ENCODE measurements at regions not wholly inside any gene's neighbourhood (a gene's known extent, or its start where the extent isn't known, plus 50 kb on each side); places are given as distances from the start of the nearest gene placed in this dataset.
"Not testable (repeated sequence)": the region's sequence is repeated elsewhere in the genome, so short reads cannot be mapped to it uniquely, and the experiment has no call there.

GRCh38 chr9:74173284-74173683 lies 323.9 kb upstream of the RORB start:
- Mint-ChIP-seq H3K27me3 (no peaks in the 10 kb centered on the region), H3K4me3 (no peak overlapping the region), H3K36me3 (no peaks in the 10 kb centered on the region), H3K9me3 (no peaks in the 10 kb centered on the region), H3K4me1 (no peaks in the 10 kb centered on the region), H3K27ac (no peak overlapping the region)
- no peak for DNase-seq

GRCh38 chr9:74197771-74198170 lies 299.4 kb upstream of the RORB start:
- not testable (repeated sequence) for H3K4me3 Mint-ChIP-seq, H3K4me1 Mint-ChIP-seq, H3K27ac Mint-ChIP-seq, DNase-seq, H3K27me3 Mint-ChIP-seq, H3K9me3 Mint-ChIP-seq, H3K36me3 Mint-ChIP-seq

- Mint-ChIP-seq H3K4me1 (no peaks in the 10 kb centered on the region), H3K27me3 (no peaks in the 10 kb centered on the region)
Measured at GRCh38 chr9:74205056-74205455, 292.1 kb upstream of the RORB start.

GRCh38 chr9:74218385-74219063 lies 278.6 kb upstream of the RORB start:
- Mint-ChIP-seq H3K27me3 (no peaks in the 10 kb centered on the region), H3K4me3 (no peak overlapping the region), H3K36me3 (no peaks in the 10 kb centered on the region), H3K9me3 (peaks cover 1% of the 10 kb centered on the region), H3K4me1 (no peaks in the 10 kb centered on the region), H3K27ac (no peak overlapping the region)
- no peak for DNase-seq

More at GRCh38 chr9:74205056-74205455, 292.1 kb upstream of the RORB start:
- no peak overlapping the region for H3K4me3 Mint-ChIP-seq
- no peak for DNase-seq
- no peaks in the 10 kb centered on the region for H3K36me3 Mint-ChIP-seq
- no peak overlapping the region for H3K27ac Mint-ChIP-seq
- no peaks in the 10 kb centered on the region for H3K9me3 Mint-ChIP-seq

GRCh38 chr9:74220327-74220726 lies 276.8 kb upstream of the RORB start:
- no peak overlapping the region for H3K4me3 Mint-ChIP-seq
- no peaks in the 10 kb centered on the region for H3K27me3 Mint-ChIP-seq
- DNase-seq, result no peak
- H3K27ac Mint-ChIP-seq, result no peak overlapping the region
- H3K4me1 Mint-ChIP-seq, result no peaks in the 10 kb centered on the region
- peaks cover 2% of the 10 kb centered on the region for H3K9me3 Mint-ChIP-seq
- H3K36me3 Mint-ChIP-seq, result no peaks in the 10 kb centered on the region

GRCh38 chr9:74236857-74237256 lies 260.3 kb upstream of the RORB start:
- no peaks in the 10 kb centered on the region for H3K4me1 Mint-ChIP-seq

GRCh38 chr9:74245866-74246497 lies 251.2 kb upstream of the RORB start:
- no peaks in the 10 kb centered on the region for H3K27me3 Mint-ChIP-seq
- no peak overlapping the region for H3K27ac Mint-ChIP-seq
- peaks cover 4% of the 10 kb centered on the region for H3K9me3 Mint-ChIP-seq
- no peaks in the 10 kb centered on the region for H3K36me3 Mint-ChIP-seq
- no peak overlapping the region for H3K4me3 Mint-ChIP-seq
- no peak for DNase-seq
- no peaks in the 10 kb centered on the region for H3K4me1 Mint-ChIP-seq

More at GRCh38 chr9:74236857-74237256, 260.3 kb upstream of the RORB start:
- H3K36me3 Mint-ChIP-seq, result no peaks in the 10 kb centered on the region
- H3K27ac Mint-ChIP-seq, result no peak overlapping the region
- no peak overlapping the region for H3K4me3 Mint-ChIP-seq
- no peaks in the 10 kb centered on the region for H3K27me3 Mint-ChIP-seq
- H3K9me3 Mint-ChIP-seq, result peaks cover 5% of the 10 kb centered on the region
- no peak for DNase-seq

- Mint-ChIP-seq H3K36me3 (no peaks in the 10 kb centered on the region), H3K4me1 (no peaks in the 10 kb centered on the region), H3K4me3 (no peak overlapping the region), H3K27me3 (no peaks in the 10 kb centered on the region), H3K9me3 (no peaks in the 10 kb centered on the region), H3K27ac (no peak overlapping the region)
- no peak for DNase-seq
Measured at GRCh38 chr9:74255489-74255984, 241.6 kb upstream of the RORB start.

GRCh38 chr9:74275872-74276508 lies 221.1 kb upstream of the RORB start:
- Mint-ChIP-seq H3K9me3 (no peaks in the 10 kb centered on the region), H3K27me3 (no peaks in the 10 kb centered on the region), H3K4me1 (no peaks in the 10 kb centered on the region), H3K27ac (no peak overlapping the region), H3K4me3 (no peak overlapping the region), H3K36me3 (no peaks in the 10 kb centered on the region)
- DNase-seq, result no peak

GRCh38 chr9:74277532-74277931 lies 219.6 kb upstream of the RORB start:
- DNase-seq, result peak; percentile 21
- no peaks in the 10 kb centered on the region for H3K36me3 Mint-ChIP-seq
- H3K27ac Mint-ChIP-seq, result no peak overlapping the region
- H3K9me3 Mint-ChIP-seq, result no peaks in the 10 kb centered on the region
- no peaks in the 10 kb centered on the region for H3K4me1 Mint-ChIP-seq
- no peak overlapping the region for H3K4me3 Mint-ChIP-seq
- H3K27me3 Mint-ChIP-seq, result peaks cover 5% of the 10 kb centered on the region

- DNase-seq, result no peak
- H3K9me3 Mint-ChIP-seq, result no peaks in the 10 kb centered on the region
- no peak overlapping the region for H3K27ac Mint-ChIP-seq
- no peaks in the 10 kb centered on the region for H3K36me3 Mint-ChIP-seq
- H3K4me3 Mint-ChIP-seq, result no peak overlapping the region
- H3K4me1 Mint-ChIP-seq, result no peaks in the 10 kb centered on the region
- H3K27me3 Mint-ChIP-seq, result peaks cover 5% of the 10 kb centered on the region
Measured at GRCh38 chr9:74281674-74282073, 215.5 kb upstream of the RORB start.

GRCh38 chr9:74282526-74283253 lies 214.4 kb upstream of the RORB start:
- Mint-ChIP-seq H3K4me3 (no peak overlapping the region), H3K27me3 (peaks cover 5% of the 10 kb centered on the region), H3K9me3 (no peaks in the 10 kb centered on the region), H3K4me1 (no peaks in the 10 kb centered on the region), H3K36me3 (no peaks in the 10 kb centered on the region), H3K27ac (no peak overlapping the region)
- DNase-seq, result no peak

GRCh38 chr9:74284581-74285450 lies 212.3 kb upstream of the RORB start:
- no peaks in the 10 kb centered on the region for H3K4me1 Mint-ChIP-seq
- H3K27ac Mint-ChIP-seq, result no peak overlapping the region
- H3K36me3 Mint-ChIP-seq, result no peaks in the 10 kb centered on the region
- DNase-seq, result no peak
- no peak overlapping the region for H3K4me3 Mint-ChIP-seq
- peaks cover 5% of the 10 kb centered on the region for H3K27me3 Mint-ChIP-seq
- H3K9me3 Mint-ChIP-seq, result no peaks in the 10 kb centered on the region

GRCh38 chr9:74293479-74293878 lies 203.7 kb upstream of the RORB start:
- DNase-seq, result no peak
- Mint-ChIP-seq H3K36me3 (no peaks in the 10 kb centered on the region), H3K4me3 (no peak overlapping the region), H3K9me3 (no peaks in the 10 kb centered on the region), H3K27ac (no peak overlapping the region), H3K4me1 (no peaks in the 10 kb centered on the region), H3K27me3 (no peaks in the 10 kb centered on the region)

Measured in activated naive CD8-positive, alpha-beta T cell treated with anti-CD3 and anti-CD28 coated beads for 36 hours (primary cell).